B cell (primary cell): ENCODE measurements at regions not wholly inside any gene's neighbourhood (a gene's known extent, or its start where the extent isn't known, plus 50 kb on each side); places are given as distances from the start of the nearest gene placed in this dataset.

Experiments
- EZH2 ChIP-seq: IDR thresholded peaks from 2 replicates; pipeline ENCODE4 v1.6.1; 2012; ENCODE audit warnings: borderline replicate concordance, low read depth, mild to moderate bottlenecking, moderate library complexity, low read length; ENCODE audit not compliant: insufficient read depth, poor library complexity, severe bottlenecking
- TF ChIP-seq, protein P1 (sequence below): fragments of 200-600 bp; IDR thresholded peaks from one replicate; pipeline ENCODE4 v1.8.0; 2022; ENCODE audit warnings: antibody characterized with exemption, mild to moderate bottlenecking

DNA sequence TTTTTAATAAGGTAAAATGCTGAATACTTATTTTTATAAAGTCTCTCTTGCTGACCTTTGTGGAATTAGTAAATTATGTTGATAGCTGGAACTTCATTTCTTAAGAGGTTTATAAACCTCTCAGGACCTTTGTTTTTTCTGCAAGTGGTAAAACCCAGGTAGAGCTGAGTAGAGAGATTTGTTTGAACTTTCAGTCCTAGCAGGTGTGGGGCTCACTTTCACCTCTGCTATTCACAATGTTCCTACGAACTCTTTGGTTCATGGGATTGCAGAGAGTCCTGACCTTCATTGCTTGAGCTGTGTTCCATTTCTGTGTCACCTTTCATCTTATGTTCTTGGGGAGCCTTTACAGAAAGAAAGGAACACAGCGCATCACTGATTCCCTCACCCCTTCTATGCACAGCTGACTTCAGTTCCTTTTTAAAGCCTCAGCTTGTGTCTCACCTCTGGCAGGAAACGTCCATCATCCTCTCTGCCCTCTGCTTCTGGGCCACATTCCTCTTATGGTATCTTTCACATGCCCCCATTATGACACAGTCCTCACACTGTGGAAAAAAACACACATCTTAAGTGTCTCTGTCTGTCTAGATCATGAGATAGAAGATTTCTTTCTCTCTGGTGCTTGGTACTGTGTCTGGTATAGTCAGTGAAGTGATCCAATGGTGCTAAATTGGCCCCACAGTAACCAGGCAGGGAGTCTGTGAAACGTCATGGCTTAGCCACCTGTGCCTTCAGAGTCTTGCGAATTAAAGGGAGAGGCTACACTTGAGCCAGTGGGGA lies 262.5 kb upstream of the B3GALT2 start:
- TF ChIP-seq, protein P1, sequence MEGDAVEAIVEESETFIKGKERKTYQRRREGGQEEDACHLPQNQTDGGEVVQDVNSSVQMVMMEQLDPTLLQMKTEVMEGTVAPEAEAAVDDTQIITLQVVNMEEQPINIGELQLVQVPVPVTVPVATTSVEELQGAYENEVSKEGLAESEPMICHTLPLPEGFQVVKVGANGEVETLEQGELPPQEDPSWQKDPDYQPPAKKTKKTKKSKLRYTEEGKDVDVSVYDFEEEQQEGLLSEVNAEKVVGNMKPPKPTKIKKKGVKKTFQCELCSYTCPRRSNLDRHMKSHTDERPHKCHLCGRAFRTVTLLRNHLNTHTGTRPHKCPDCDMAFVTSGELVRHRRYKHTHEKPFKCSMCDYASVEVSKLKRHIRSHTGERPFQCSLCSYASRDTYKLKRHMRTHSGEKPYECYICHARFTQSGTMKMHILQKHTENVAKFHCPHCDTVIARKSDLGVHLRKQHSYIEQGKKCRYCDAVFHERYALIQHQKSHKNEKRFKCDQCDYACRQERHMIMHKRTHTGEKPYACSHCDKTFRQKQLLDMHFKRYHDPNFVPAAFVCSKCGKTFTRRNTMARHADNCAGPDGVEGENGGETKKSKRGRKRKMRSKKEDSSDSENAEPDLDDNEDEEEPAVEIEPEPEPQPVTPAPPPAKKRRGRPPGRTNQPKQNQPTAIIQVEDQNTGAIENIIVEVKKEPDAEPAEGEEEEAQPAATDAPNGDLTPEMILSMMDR = no peak
- TF ChIP-seq EZH2 = no peak
